ENCODE measurements at regions not wholly inside any gene's neighbourhood (a gene's known extent, or its start where the extent isn't known, plus 50 kb on each side); places are given as distances from the start of the nearest gene placed in this dataset.

- H3K9me3 ChIP-seq (ENCODE audit: insufficient read depth, low read depth), result no peaks in the 10 kb centered on the region
- ChIA-PET POLR2A (ENCODE audit: unreplicated experiment) (no interaction called here), CTCF (no interaction called here)
- H3K79me2 ChIP-seq (ENCODE audit: low read depth), result no peaks in the 10 kb centered on the region
- intact Hi-C loops (cut with micrococcal nuclease; ENCODE audit: unreplicated experiment), result no loop called here
- no peak for DNase-seq
- TF ChIP-seq CTCF (conservative IDR thresholded peaks at IDR 0.05) (no peak), EZH2 (IDR thresholded peaks at IDR 0.05; ENCODE audit: low read depth) (no peak)
- BruUV-seq (replicated peaks), result no TSS peak
- no peak overlapping the region for H3K27ac ChIP-seq
- H3K36me3 ChIP-seq (ENCODE audit: low read depth), result no peaks in the 10 kb centered on the region
- no peak overlapping the region for H3K4me3 ChIP-seq
- H3K4me1 ChIP-seq (replicated peaks; ENCODE audit: insufficient read depth), result no peaks in the 10 kb centered on the region
- no peaks in the 10 kb centered on the region for H4K20me1 ChIP-seq (ENCODE audit: insufficient read depth)
- H3K27me3 ChIP-seq (ENCODE audit: insufficient read depth, low read depth), result no peaks in the 10 kb centered on the region
- H3F3A ChIP-seq (ENCODE audit: insufficient read depth, low read depth), result no peaks in the 10 kb centered on the region
- H3K4me2 ChIP-seq, result no peak overlapping the region
- no peak overlapping the region for H2AFZ ChIP-seq
- H3K9me2 ChIP-seq (ENCODE audit: insufficient read depth), result no peaks in the 10 kb centered on the region
Observed at GRCh38 chr7:12893292-12893691, 205.9 kb downstream of the ARL4A start.

GRCh38 chr7:12895296-12895695 lies 207.9 kb downstream of the ARL4A start:
- H3K27me3 ChIP-seq (ENCODE audit: insufficient read depth, low read depth), result no peaks in the 10 kb centered on the region
- ChIA-PET POLR2A (ENCODE audit: unreplicated experiment) (no interaction called here), CTCF (interaction anchor here (0.6 kb wide), 1 partner anchor 9 kb away, joined by 3 read pairs; no protein-coding TSS in a partner anchor)
- TF ChIP-seq CTCF (conservative IDR thresholded peaks at IDR 0.05) (no peak), EZH2 (IDR thresholded peaks at IDR 0.05; ENCODE audit: low read depth) (no peak)
- H2AFZ ChIP-seq, result no peak overlapping the region
- H3K4me1 ChIP-seq (replicated peaks; ENCODE audit: insufficient read depth), result no peaks in the 10 kb centered on the region
- H3K9me3 ChIP-seq (ENCODE audit: insufficient read depth, low read depth), result no peaks in the 10 kb centered on the region
- H3K9me2 ChIP-seq (ENCODE audit: insufficient read depth), result no peaks in the 10 kb centered on the region
- intact Hi-C loops (cut with micrococcal nuclease; ENCODE audit: unreplicated experiment), result loop anchor here (5.0 kb wide), 1 partner anchor 208 kb away; the partner anchor contains the start of gene ARL4A
- H4K20me1 ChIP-seq (ENCODE audit: insufficient read depth), result no peaks in the 10 kb centered on the region
- no peaks in the 10 kb centered on the region for H3K79me2 ChIP-seq (ENCODE audit: low read depth)
- BruUV-seq (replicated peaks), result no TSS peak
- DNase-seq, result no peak
- H3K27ac ChIP-seq, result no peak overlapping the region
- no peak overlapping the region for H3K4me2 ChIP-seq
- no peaks in the 10 kb centered on the region for H3F3A ChIP-seq (ENCODE audit: insufficient read depth, low read depth)
- H3K36me3 ChIP-seq (ENCODE audit: low read depth), result no peaks in the 10 kb centered on the region
- H3K4me3 ChIP-seq, result no peak overlapping the region

GRCh38 chr7:12896316-12896715 lies 208.9 kb downstream of the ARL4A start:
- ChIA-PET CTCF (no interaction called here), POLR2A (ENCODE audit: unreplicated experiment) (interaction anchor here (0.5 kb wide), 2 partner anchors 59 to 255 kb away, joined by 3 to 8 read pairs; no protein-coding TSS in a partner anchor)
- no peak overlapping the region for H3K4me2 ChIP-seq
- no peaks in the 10 kb centered on the region for H3K36me3 ChIP-seq (ENCODE audit: low read depth)
- H3K4me3 ChIP-seq, result no peak overlapping the region
- no peaks in the 10 kb centered on the region for H3F3A ChIP-seq (ENCODE audit: insufficient read depth, low read depth)
- no TSS peak for BruUV-seq (replicated peaks)
- no peak for TF ChIP-seq EZH2 (IDR thresholded peaks at IDR 0.05; ENCODE audit: low read depth)
- no peak for TF ChIP-seq CTCF (conservative IDR thresholded peaks at IDR 0.05)
- DNase-seq, result no peak
- H3K4me1 ChIP-seq (replicated peaks; ENCODE audit: insufficient read depth), result no peaks in the 10 kb centered on the region
- intact Hi-C loops (cut with micrococcal nuclease; ENCODE audit: unreplicated experiment), result loop anchor here (5.0 kb wide), 1 partner anchor 209 kb away; the partner anchor contains the start of gene ARL4A
- no peak overlapping the region for H2AFZ ChIP-seq
- no peak overlapping the region for H3K27ac ChIP-seq
- H3K9me2 ChIP-seq (ENCODE audit: insufficient read depth), result no peaks in the 10 kb centered on the region
- H3K27me3 ChIP-seq (ENCODE audit: insufficient read depth, low read depth), result no peaks in the 10 kb centered on the region
- no peaks in the 10 kb centered on the region for H3K79me2 ChIP-seq (ENCODE audit: low read depth)
- H3K9me3 ChIP-seq (ENCODE audit: insufficient read depth, low read depth), result no peaks in the 10 kb centered on the region
- no peaks in the 10 kb centered on the region for H4K20me1 ChIP-seq (ENCODE audit: insufficient read depth)

Data from PC-9 (cell line).